Kidney epithelial cell (primary cell): ENCODE measurements at regions not wholly inside any gene's neighbourhood (a gene's known extent, or its start where the extent isn't known, plus 50 kb on each side); places are given as distances from the start of the nearest gene placed in this dataset.

Experiments used
- DNase-seq: peaks from one replicate; pipeline ENCODE4 v3.0.0-alpha.2; 2010; ENCODE audit warnings: low read depth
- H3K27me3 ChIP-seq: 2 replicates; pipeline ENCODE4 v1.6.0; 2011; ENCODE audit warnings: low read length; ENCODE audit not compliant: control insufficient read depth, insufficient read depth
- H3K36me3 ChIP-seq: 2 replicates; pipeline ENCODE4 v1.5.1; 2011; ENCODE audit warnings: low read length; ENCODE audit not compliant: control insufficient read depth, insufficient read depth
- H3K4me3 ChIP-seq: 2 replicates; pipeline ENCODE4 v1.5.1; 2011; ENCODE audit warnings: low read depth, mild to moderate bottlenecking, control low read depth, low read length
- TF ChIP-seq, protein P1 (sequence below): IDR thresholded peaks from 2 replicates; pipeline ENCODE4 v1.5.1; 2011; ENCODE audit warnings: mild to moderate bottlenecking, moderate library complexity, low read length, control low read depth, inconsistent platforms; ENCODE audit not compliant: insufficient read depth, poor library complexity, severe bottlenecking

DNA sequence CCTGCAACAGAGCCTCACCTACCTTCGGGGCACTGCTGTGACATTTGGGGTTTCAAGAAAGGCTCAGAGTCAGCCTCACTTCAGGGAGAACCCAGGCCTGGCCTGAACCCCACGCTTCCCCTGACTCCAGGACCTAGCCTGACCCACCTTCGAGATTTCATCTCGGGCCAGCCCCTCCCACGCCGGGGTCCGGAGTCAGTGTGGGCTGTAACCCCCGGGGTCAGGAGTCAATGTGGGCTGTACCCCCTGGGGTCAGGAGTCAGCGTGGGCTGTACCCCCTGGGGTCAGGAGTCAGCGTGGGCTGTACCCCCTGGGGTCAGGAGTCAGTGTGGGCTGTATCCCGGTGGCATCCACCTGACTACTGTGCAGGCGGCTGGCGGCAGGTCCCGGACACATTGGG, 183.0 kb upstream of the RAB4A start:
- no peak for DNase-seq
- TF ChIP-seq, protein P1, sequence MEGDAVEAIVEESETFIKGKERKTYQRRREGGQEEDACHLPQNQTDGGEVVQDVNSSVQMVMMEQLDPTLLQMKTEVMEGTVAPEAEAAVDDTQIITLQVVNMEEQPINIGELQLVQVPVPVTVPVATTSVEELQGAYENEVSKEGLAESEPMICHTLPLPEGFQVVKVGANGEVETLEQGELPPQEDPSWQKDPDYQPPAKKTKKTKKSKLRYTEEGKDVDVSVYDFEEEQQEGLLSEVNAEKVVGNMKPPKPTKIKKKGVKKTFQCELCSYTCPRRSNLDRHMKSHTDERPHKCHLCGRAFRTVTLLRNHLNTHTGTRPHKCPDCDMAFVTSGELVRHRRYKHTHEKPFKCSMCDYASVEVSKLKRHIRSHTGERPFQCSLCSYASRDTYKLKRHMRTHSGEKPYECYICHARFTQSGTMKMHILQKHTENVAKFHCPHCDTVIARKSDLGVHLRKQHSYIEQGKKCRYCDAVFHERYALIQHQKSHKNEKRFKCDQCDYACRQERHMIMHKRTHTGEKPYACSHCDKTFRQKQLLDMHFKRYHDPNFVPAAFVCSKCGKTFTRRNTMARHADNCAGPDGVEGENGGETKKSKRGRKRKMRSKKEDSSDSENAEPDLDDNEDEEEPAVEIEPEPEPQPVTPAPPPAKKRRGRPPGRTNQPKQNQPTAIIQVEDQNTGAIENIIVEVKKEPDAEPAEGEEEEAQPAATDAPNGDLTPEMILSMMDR: no peak
- no peak overlapping the region for H3K4me3 ChIP-seq
- H3K36me3 ChIP-seq: no peaks in the 10 kb centered on the region
- peaks cover 12% of the 10 kb centered on the region for H3K27me3 ChIP-seq

DNA sequence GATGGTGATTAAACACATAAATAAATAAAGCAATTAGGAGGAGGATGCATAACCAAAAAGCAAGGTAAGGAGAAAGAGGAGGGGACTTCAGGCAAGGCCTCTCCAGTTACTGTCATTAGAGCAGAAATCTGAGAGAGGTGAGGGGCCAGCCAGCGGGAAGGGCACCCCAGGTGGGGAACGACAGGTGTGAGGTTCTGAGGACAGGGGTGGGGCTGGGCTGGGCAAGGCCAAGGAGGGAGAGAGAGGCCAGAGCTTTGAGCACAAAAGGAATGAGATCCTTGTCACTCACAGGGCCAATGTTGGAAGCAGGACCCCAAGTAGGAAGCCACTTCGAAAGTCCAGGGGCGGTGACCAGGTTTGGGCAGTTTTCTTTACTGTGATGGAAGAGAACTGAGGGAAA, 182.2 kb upstream of the RAB4A start:
- Histone ChIP-seq H3K27me3 (peaks cover 14% of the 10 kb centered on the region), H3K36me3 (no peaks in the 10 kb centered on the region), H3K4me3 (no peak overlapping the region)
- DNase-seq: no peak
- TF ChIP-seq, protein P1: no peak

DNA sequence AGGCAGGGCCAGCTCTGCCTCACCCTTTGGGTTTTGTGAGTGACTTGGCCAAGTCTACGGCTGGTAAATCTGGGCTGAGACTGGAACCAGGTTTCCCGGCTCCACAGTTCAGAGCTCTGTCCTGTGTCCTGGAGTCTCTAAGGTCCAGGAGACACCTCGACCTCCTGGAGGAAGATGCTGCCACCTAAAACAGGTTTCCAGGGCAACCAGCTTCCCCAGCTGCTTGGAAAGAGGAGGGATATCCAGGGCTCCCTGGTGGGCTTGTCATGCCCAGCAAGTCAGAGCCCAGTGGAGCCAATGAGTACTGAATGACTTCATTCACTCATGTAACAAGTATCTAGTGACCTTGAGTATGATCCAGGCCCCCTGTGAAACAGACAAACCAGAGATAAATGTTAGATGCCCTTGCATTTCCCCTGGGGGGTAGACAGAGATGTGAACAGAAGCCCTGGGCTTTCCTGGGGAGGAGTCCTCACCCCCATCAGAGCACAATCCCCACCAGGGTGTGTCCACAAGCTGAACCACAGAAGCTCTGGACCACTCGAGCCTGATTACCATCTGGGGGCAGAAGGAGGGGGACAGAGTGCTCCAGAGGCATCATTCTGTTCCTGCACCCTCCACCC, 181.2 kb upstream of the RAB4A start:
- Histone ChIP-seq H3K36me3 (no peaks in the 10 kb centered on the region), H3K27me3 (peaks cover 19% of the 10 kb centered on the region), H3K4me3 (no peak overlapping the region)
- no peak for DNase-seq
- TF ChIP-seq, protein P1: no peak

DNA sequence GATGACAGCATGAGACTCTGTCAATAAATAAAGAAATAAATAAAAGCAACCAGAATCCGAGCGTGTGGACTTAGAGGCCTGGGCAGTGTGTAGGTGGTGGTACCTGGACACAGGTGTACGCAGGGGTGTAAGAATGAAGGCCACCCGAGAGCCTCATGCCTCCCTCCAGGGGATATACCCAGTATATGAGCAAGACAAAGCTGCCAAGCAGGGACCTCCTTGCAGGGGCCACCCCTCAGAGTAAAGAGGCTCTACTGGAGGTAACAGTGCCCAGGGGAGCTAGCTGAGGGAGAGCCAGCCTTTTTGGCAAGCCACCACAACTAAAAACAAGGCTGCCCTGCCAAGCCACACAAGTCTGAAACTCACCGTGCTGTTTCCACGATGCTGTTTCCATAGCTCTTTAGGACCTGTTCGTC, 179.2 kb upstream of the RAB4A start:
- no peaks in the 10 kb centered on the region for H3K36me3 ChIP-seq
- no peak for DNase-seq

DNA sequence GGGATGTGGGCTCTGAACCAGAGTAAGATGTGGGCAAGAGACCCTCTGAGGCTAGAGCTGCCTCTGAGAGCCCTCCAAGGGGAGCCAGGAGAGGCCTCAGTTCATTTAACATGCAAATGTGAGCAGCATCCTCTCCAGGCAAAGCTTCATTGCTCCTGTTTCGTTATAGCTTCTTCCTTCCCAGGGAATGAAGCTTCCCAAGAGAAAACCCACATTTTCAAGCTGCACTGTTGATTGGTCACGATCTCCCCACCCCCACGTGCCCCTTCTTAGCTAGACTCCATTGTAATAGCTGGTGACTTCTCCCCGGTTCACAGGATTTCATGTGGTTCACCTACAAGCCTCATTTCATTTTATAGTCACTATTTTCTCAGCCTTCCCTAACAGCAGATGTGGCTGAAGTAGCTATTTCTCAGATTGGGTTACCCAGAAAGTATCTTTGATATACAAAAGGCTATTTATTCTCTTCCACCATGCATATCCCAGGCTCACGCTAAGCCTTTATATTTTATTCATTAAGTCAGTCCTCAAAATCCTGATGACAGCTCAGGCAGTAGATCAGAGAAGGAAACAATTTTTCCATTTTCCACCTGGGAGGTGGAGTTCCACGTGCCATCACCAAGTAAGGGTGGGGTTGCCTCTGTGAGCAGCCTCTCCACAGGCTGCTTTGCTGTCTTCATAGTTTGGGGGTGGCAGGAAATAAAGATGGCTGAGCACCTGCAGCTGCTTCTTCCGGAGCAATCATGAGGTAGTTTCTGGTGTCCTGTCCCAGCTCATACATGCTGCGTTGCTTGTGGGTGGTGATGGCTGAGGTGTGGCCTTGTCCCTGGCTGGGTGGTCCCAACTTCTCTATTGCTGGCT, 178.3 kb upstream of the RAB4A start:
- Histone ChIP-seq H3K4me3 (no peak overlapping the region), H3K27me3 (peaks cover 19% of the 10 kb centered on the region), H3K36me3 (no peaks in the 10 kb centered on the region)
- DNase-seq: peak; percentile 21
- TF ChIP-seq, protein P1: no peak

More for the DNA sequence above, 179.2 kb upstream of the RAB4A start:
- TF ChIP-seq, protein P1: no peak
- H3K27me3 ChIP-seq: peaks cover 19% of the 10 kb centered on the region
- H3K4me3 ChIP-seq: no peak overlapping the region
